Nephron (organoid): ENCODE measurements at regions not wholly inside any gene's neighbourhood (a gene's known extent, or its start where the extent isn't known, plus 50 kb on each side); places are given as distances from the start of the nearest gene placed in this dataset.

Experiments
- H3K27ac Mint-ChIP-seq, 3 experiments: 2 replicates each; pipeline ENCODE4 v1.8.0; 2020; ENCODE audit warnings: mixed read lengths in 3 of 3, mild to moderate bottlenecking in 2 of 3, moderate library complexity in 1 of 3
- H3K27me3 Mint-ChIP-seq: 2 replicates; pipeline ENCODE4 v1.8.0; 2021; ENCODE audit warnings: low read depth, mild to moderate bottlenecking, moderate library complexity, mixed read lengths
- H3K36me3 Mint-ChIP-seq: 2 replicates; pipeline ENCODE4 v1.8.0; 2020; ENCODE audit warnings: low read depth, mixed read lengths
- H3K4me1 Mint-ChIP-seq: 2 replicates; pipeline ENCODE4 v1.8.0; 2020; ENCODE audit warnings: mixed read lengths
- H3K4me3 Mint-ChIP-seq, 3 experiments: 2 replicates each; pipeline ENCODE4 v1.8.0; 2020; ENCODE audit warnings: mild to moderate bottlenecking in 3 of 3, mixed read lengths in 3 of 3, moderate library complexity in 2 of 3
- H3K9me3 Mint-ChIP-seq: 2 replicates; pipeline ENCODE4 v1.8.0; 2020; ENCODE audit warnings: mixed read lengths
- CTCF ChIP-seq, 3 experiments: fragments of 200-600 bp; sonication (generic); IDR thresholded peaks; one replicate each; pipeline ENCODE4 v1.5.0; 2021; ENCODE audit warnings: antibody characterized with exemption in 3 of 3; ENCODE audit not compliant: unreplicated experiment in 3 of 3

DNA sequence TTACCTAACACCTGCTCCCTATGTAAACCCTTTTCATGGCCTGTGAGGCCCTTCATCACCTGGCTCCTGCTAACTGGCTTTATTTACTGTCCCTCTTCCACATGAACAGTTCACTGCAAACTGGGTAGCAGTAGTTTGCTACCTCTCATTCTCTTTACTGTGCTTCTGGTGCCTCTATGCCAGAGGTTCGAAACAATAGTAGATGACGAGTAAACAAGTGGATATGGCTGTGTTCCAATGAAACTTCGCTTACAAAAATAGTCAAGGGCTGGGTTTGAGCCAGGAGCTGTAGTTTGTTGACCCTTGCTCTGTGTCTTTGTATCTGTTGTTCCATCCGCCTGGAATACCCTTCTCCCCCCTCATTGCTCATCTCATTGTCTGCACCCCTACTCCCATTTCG, 233.6 kb upstream of the RMST start:
- no peak overlapping the region for H3K27ac Mint-ChIP-seq
- H3K4me3 Mint-ChIP-seq, result no peak overlapping the region
- TF ChIP-seq CTCF (IDR thresholded peaks at IDR 0.05; ENCODE audit: unreplicated experiment in 3 of 3), result no peak
- H3K36me3 Mint-ChIP-seq, result no peaks in the 10 kb centered on the region
- no peaks in the 10 kb centered on the region for H3K4me1 Mint-ChIP-seq
- peaks cover 14% of the 10 kb centered on the region for H3K9me3 Mint-ChIP-seq
- H3K27me3 Mint-ChIP-seq, result no peaks in the 10 kb centered on the region

GRCh38 chr12:97235102-97235501, 227.5 kb upstream of the RMST start:
- Mint-ChIP-seq H3K4me3 (no peak overlapping the region), H3K27me3 (no peaks in the 10 kb centered on the region), H3K4me1 (no peaks in the 10 kb centered on the region)

GRCh38 chr12:97246368-97246767, 216.2 kb upstream of the RMST start:
- H3K27ac Mint-ChIP-seq, result no peak overlapping the region
- H3K4me1 Mint-ChIP-seq, result no peaks in the 10 kb centered on the region
- no peaks in the 10 kb centered on the region for H3K27me3 Mint-ChIP-seq
- TF ChIP-seq CTCF (IDR thresholded peaks at IDR 0.05; ENCODE audit: unreplicated experiment in 3 of 3), result no peak
- H3K4me3 Mint-ChIP-seq, result no peak overlapping the region
- H3K36me3 Mint-ChIP-seq, result no peaks in the 10 kb centered on the region
- H3K9me3 Mint-ChIP-seq, result no peaks in the 10 kb centered on the region

More at GRCh38 chr12:97235102-97235501, 227.5 kb upstream of the RMST start:
- no peak for TF ChIP-seq CTCF (IDR thresholded peaks at IDR 0.05; ENCODE audit: unreplicated experiment in 3 of 3)
- H3K36me3 Mint-ChIP-seq, result no peaks in the 10 kb centered on the region
- H3K27ac Mint-ChIP-seq, result no peak overlapping the region
- no peaks in the 10 kb centered on the region for H3K9me3 Mint-ChIP-seq

- Mint-ChIP-seq H3K9me3 (no peaks in the 10 kb centered on the region), H3K4me3 (no peak overlapping the region), H3K27ac (no peak overlapping the region), H3K36me3 (no peaks in the 10 kb centered on the region), H3K27me3 (no peaks in the 10 kb centered on the region), H3K4me1 (peaks cover 5% of the 10 kb centered on the region)
- TF ChIP-seq CTCF (IDR thresholded peaks at IDR 0.05; ENCODE audit: unreplicated experiment in 3 of 3), result no peak
Observed at GRCh38 chr12:97250483-97250882, 212.1 kb upstream of the RMST start.

DNA sequence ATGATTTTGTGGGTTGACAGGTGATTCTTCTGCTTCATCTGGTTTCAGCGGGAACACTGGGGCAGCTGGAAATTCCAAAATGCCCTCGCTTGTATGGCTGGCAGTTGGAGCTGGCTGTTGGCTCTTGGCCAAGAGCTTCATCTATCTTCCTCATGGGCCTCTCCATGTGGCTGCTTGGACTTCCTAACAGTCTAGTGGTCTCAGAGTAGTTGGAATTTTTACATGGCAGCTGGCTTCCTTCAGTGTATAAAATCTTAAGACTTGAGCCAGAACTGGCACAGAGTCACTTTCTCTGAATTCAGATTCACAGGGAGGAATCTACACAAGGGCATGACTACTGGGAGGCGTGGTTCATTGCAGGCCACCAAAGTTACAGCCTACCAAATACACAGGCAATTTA, 204.9 kb upstream of the RMST start:
- no peaks in the 10 kb centered on the region for H3K27me3 Mint-ChIP-seq
- H3K4me3 Mint-ChIP-seq, result no peak overlapping the region
- TF ChIP-seq CTCF (IDR thresholded peaks at IDR 0.05; ENCODE audit: unreplicated experiment in 3 of 3), result no peak
- H3K9me3 Mint-ChIP-seq, result no peaks in the 10 kb centered on the region
- peak overlapping the region in 2 of 3 experiments; percentile 70 to 73 for H3K27ac Mint-ChIP-seq
- peaks cover 35% of the 10 kb centered on the region for H3K4me1 Mint-ChIP-seq
- H3K36me3 Mint-ChIP-seq, result no peaks in the 10 kb centered on the region

DNA sequence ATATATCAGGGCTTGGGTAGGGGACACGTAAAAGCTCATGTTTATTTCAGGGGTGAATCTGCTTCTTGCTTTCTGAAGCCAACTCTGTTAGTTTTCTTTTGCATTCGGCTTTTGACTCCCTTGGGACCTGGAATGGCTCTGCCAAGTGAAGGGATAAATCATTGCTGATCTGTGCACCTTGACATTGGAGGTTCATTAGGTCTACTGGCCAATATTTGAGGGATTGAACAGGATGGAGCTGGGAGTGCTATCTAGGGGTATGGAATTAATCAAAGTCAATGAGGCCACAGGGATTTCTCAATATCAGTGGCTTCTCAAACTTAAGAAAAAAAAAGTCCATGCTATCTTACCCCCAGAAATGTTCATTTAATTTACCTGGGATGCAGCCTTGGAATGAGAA, 203.5 kb upstream of the RMST start:
- no peaks in the 10 kb centered on the region for H3K27me3 Mint-ChIP-seq
- H3K27ac Mint-ChIP-seq, result no peak overlapping the region
- H3K4me1 Mint-ChIP-seq, result peaks cover 33% of the 10 kb centered on the region
- no peak overlapping the region for H3K4me3 Mint-ChIP-seq
- H3K36me3 Mint-ChIP-seq, result no peaks in the 10 kb centered on the region
- H3K9me3 Mint-ChIP-seq, result no peaks in the 10 kb centered on the region
- TF ChIP-seq CTCF (IDR thresholded peaks at IDR 0.05; ENCODE audit: unreplicated experiment in 3 of 3), result no peak
